Astrocyte of the cerebellum (primary cell): ENCODE measurements at regions not wholly inside any gene's neighbourhood (a gene's known extent, or its start where the extent isn't known, plus 50 kb on each side); places are given as distances from the start of the nearest gene placed in this dataset.

Experiments
- DNase-seq: peaks from one replicate; pipeline ENCODE4 v3.0.0-alpha.2; 2011; ENCODE audit warnings: low read depth
- H3K4me3 ChIP-seq: 2 replicates; pipeline ENCODE4 v1.5.1; 2011; ENCODE audit warnings: mild to moderate bottlenecking, low read depth, low read length, moderate library complexity
- CTCF ChIP-seq: IDR thresholded peaks from 2 replicates; pipeline ENCODE4 v1.5.1; 2012; ENCODE audit warnings: low read length, low read depth, moderate library complexity, mild to moderate bottlenecking; ENCODE audit errors: missing control alignments
- in situ Hi-C: cut with HindIII; loops from 2 replicates; pipeline ENCODE4 v1.10.0; 2017; ENCODE audit warnings: low sequenced_read_pairs

GRCh38 chr7:67989142-67989541 is 992.5 kb downstream of the TYW1 start:
- DNase-seq: no peak
- no peak overlapping the region for H3K4me3 ChIP-seq
- in situ Hi-C loops: no loop called here
- no peak for TF ChIP-seq CTCF

- TF ChIP-seq CTCF: no peak
- DNase-seq: no peak
- H3K4me3 ChIP-seq: no peak overlapping the region
- in situ Hi-C loops: no loop called here
These were observed 993.4 kb downstream of the TYW1 start for GRCh38 chr7:67990003-67990402.

GRCh38 chr7:67990716-67991115 is 994.1 kb downstream of the TYW1 start:
- H3K4me3 ChIP-seq: no peak overlapping the region
- in situ Hi-C loops: no loop called here
- no peak for TF ChIP-seq CTCF
- no peak for DNase-seq

- in situ Hi-C loops: no loop called here
- no peak for DNase-seq
- no peak for TF ChIP-seq CTCF
- no peak overlapping the region for H3K4me3 ChIP-seq
These were observed 995.7 kb downstream of the TYW1 start for GRCh38 chr7:67992287-67992686.

- in situ Hi-C loops: no loop called here
- no peak for TF ChIP-seq CTCF
These were observed 1009.4 kb downstream of the TYW1 start for GRCh38 chr7:68005992-68006391.

GRCh38 chr7:68006619-68007018 is 1010.0 kb downstream of the TYW1 start:
- in situ Hi-C loops: no loop called here
- DNase-seq: no peak
- no peak overlapping the region for H3K4me3 ChIP-seq
- TF ChIP-seq CTCF: no peak

More at GRCh38 chr7:68005992-68006391, 1009.4 kb downstream of the TYW1 start:
- DNase-seq: no peak
- no peak overlapping the region for H3K4me3 ChIP-seq

- H3K4me3 ChIP-seq: no peak overlapping the region
- DNase-seq: no peak
- TF ChIP-seq CTCF: no peak
- in situ Hi-C loops: no loop called here
These were observed 1013.1 kb downstream of the TYW1 start for GRCh38 chr7:68009716-68010115.
